Activated T-cell treated with anti-CD3 and anti-CD28 coated beads for 48 hours (primary cell): ENCODE measurements at regions not wholly inside any gene's neighbourhood (a gene's known extent, or its start where the extent isn't known, plus 50 kb on each side); places are given as distances from the start of the nearest gene placed in this dataset.

Experiments used
- DNase-seq: peaks from one replicate; pipeline ENCODE4 v3.0.0-alpha.2; 2020; ENCODE audit warnings: low read depth

DNA sequence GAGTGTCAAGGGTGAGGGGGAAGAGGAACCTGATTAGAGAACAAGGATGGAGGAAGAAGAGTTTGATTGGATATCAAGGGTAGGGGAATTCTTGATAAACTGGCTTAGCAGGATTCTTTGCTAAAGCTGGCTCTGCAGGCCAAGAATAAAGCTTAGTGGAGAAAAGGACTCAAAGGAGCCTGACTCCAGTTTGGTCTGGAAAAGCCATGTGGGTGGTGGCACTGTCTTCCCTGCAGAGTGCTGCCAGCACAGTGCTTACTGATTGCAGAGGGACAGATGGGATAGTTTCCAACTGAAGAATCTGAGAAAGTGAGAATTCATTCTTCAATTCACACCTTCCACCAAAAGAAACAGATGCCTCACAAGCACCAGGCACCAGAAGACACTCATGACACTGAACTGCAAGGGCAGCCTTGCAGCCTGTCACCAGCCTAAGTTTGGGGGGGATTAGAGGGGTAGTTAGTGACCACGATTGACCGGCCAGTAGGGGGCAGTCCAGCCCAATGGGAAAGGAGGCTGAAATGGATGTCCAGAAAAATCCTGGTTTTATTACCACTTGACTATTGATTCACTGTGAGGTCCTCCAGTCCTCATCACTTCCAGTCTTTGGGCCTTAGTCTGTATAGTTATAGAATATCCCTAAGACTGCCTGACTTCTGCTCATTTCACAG, 334.5 kb downstream of the SMAD2 start:
- DNase-seq, result peak; percentile 9

DNA sequence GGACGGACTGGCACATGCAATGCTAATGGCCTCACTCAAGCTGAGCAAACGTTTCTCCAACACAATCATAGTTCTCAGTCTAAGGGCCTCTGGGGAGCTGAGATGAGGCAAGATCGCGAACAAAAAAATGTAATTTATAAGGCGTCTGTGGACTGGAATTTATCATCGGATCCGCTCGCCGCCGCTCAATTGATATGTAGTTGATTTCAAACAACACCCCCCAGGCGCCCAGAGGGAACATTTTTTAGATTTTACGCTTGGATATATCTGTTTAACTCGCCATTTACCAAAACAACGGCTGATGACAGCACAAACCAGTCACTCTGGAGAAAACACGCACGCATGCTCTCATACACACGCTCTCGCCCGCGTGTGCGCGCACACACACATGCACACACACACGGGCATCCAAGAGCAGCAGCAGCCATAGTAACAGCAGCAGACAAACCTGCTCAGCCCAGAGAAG, 335.8 kb downstream of the SMAD2 start:
- no peak for DNase-seq

DNA sequence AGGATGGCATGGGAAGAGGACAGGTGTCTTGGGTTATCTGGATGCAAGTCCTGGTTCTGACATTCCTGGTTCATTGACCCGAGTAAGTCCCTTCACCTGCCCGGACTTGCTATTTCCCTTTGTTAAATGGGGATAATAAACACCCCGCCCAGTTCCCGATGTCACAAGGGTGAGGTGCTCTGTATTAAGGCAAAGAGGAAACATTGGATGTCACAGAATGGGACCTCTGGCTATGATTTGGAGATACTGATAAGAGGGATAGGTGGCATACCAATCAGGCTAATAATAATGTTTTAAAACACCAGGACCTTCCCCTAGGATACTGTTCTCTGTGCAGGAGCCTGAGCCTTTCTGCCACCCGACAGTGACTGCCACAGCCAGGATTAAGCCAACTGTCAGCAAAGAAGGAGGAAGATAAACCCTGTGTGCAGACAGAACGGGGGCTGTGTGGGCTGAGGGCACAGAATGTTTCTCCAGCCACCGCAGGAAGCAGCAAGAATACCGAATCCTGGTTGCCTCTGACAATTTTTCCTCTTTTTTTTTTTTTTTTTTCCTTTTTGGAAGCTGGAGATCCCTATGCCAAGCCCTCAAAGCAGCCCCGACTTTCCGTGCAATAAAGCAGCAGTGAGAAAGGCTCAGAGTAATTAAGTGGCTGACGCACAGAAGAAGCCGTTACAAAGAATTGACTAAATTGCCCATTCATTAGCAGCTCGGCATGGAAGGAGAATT, 336.6 kb downstream of the SMAD2 start:
- no peak for DNase-seq

DNA sequence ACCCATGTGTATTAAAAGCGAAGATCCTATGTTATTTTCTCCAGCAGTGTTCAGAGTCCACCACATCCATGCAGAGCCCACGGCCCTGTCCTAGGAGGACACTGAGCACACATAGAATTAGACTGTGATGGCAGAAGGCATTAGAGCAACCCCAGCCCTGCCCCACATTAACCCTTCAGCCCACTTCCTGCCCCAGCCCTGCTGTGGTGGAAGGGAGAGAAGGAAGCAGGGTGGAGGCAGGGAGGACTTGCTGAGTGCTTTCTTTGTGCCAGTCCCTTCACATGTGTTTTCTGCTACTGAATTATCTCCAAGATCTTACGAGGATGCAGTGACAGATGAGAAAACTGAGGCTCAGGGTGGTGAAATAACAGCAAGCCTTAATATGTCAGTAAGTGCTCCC, 339.0 kb downstream of the SMAD2 start:
- DNase-seq, result no peak

DNA sequence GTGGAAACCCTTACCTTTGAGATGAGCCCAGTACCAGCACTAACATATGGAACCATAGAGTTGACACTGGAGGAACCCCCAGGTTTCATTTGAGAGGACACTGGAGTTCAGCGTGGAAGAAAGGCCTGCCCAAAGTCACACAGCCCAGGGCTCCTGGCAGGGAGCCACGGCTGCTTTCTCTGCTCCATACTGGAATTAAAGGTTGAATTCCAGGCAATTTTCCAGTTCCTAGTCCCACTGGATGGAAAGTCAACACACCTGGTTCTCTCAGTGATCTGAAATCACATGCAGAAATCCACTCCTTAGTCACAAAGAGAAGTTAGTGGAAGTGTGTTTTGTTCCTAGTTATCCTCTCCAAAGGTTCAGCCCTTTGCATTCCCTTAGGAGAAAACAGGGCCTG, 336.1 kb upstream of the SKOR2 start:
- DNase-seq, result no peak

DNA sequence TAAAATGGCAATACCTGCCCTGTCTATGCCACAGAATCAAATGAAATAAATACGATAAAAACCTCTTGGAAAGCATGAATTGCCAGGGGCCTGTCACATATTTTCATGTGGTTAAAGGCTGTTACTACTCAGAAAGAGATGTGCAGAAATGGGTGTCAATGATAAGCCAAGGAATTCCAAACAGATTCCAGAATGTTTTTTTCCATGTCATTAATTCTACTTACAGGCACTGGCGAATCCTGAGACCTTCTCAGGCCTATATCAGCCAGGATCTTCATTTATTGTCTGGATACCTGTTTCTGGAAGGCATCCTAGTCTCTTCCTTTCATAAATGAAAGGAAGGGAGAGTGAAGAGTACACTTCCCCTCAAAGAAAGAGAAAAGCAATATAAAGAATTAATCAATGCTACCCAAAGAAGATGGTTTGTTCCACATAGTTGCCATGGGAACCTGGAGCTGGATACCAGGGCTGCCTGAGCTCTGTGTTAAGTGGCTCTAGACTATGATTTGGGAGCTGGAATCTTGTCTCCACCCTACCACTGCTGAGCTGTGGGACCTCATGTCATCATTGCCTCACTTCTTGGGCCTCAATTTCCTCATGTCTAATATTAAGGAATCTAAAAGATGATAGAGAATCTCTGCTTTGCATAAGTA, 335.1 kb upstream of the SKOR2 start:
- DNase-seq, result no peak

DNA sequence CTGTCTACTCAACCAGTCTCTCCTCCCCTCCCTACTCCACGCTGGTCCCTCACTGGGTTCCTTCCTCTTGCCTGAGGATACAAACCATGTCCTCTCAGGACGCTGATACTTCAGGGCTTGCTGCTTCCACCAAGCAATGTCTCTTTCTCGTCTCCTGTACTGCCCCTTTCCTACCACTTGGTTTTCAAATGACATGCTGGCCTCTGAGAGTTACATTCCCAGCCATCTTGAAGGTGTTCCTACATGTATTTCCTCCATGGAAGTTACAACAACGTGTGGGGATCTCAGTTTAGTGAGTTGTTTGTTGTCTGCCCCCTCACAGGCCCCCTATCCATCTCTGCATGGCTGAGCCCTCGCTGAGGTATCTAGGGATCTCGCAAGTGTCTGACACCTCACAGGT, 334.5 kb upstream of the SKOR2 start:
- no peak for DNase-seq

DNA sequence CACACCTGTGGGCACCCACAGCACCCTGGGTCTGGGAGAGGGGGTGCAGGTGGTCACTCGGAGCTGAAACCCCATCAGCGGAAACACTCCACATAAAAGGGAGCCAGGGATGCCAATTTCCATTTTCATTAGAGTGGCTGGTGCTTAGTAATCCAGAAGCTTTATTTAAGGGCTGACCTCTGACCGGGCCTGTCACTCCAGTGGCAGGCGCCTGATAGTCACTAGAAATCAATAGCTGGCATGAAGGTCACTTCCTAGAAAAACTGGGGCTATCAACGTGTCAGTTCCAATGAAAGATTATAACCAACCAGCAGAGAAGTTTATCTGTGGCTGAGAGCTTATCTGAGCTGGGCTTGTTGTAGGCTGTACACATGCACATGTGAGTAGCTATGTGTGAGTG, 333.7 kb upstream of the SKOR2 start:
- DNase-seq, result no peak

DNA sequence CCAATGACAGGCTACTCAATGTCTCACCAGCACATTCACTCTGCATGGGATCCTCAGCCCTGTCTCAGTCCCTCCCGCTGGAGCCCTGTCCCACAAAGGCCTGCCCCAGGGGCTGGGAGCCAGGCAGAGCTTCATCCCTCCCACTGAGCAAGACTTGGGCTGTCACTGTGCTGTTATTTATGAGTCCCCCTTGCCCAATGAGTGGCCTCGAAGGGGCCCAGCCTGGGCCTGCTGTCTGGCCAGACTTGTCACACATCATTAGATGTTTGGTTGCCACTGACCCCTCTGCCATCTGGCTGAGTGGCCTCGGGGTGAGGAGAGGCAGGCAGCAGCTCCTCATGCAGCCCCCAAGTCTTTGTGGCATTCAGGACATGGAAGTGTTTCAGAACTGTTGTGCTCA, 330.6 kb upstream of the SKOR2 start:
- no peak for DNase-seq

DNA sequence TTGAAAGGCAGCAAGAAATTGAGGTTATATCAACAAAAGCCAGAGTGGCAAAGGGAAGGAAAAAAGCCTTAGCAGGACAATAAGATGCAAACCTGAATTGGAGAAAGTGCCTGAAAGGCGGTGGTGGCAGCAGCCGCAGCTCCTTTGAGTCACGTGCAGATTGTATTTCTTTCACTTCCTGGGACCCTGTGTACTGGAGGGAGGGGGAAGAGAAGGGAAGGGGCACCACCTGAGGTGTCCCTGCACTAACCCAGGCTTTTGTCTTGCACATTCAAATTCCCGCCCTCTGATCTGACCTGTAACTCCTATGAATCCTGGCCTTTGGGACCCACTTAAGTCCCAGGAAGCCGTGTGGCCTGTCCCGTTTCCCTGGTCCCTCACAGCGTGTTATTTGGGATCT, 326.1 kb upstream of the SKOR2 start:
- DNase-seq, result no peak

DNA sequence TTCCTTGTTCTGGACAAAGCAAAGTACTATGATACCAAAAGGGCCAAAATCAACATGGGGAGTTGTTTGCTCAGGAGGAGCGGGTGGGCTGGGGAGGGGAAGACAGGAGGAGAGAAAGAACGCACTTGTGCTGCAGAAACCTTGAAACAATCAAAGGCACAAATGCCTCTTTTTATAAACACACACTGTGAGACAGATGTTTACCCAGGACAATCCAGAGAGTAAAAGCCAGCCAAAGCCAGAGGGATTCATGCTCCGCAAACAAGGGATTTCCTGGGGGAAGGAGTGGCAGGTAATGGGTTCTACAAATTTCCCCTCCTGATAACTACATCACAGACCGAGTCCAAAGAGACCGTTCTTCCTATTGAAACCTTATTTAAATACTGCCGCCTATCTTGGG, 323.5 kb upstream of the SKOR2 start:
- no peak for DNase-seq

DNA sequence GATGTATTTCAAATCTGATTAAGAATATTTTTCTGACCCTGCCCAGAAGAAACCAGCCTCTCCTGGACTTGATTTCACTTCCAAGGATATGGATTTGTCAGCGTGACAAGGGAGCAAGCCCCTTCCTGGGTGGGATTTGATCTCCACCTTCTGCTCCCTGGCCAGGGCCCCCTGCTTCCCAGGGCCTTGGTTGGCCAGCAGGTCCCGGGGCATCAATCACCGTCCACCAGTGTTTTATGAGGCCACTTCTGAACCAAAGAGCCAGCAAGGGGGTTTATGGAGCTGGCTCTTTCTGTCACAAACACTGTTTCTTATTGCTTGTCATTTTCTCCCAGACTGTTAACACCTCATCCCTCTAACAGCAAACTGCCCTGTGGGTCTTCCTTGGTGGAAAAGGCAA, 320.5 kb upstream of the SKOR2 start:
- no peak for DNase-seq

DNA sequence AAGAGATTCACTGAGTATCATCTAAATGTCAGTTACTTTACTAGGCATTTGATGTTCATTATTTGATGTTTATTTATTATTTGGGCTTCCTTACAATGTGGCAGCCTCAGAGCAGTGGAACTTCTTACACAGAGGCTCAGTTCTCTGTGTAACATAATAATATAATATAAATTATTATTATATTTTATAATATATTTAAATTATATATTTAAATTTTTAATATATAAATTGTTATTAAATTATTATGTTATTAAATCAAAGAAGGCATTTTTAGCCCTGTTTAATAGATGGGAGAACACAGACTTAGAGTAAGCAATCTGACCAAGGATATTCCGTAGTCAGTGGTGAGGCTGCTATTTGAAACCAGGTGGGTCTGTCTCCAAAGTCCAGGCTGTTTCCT, 315.3 kb upstream of the SKOR2 start:
- DNase-seq, result no peak

DNA sequence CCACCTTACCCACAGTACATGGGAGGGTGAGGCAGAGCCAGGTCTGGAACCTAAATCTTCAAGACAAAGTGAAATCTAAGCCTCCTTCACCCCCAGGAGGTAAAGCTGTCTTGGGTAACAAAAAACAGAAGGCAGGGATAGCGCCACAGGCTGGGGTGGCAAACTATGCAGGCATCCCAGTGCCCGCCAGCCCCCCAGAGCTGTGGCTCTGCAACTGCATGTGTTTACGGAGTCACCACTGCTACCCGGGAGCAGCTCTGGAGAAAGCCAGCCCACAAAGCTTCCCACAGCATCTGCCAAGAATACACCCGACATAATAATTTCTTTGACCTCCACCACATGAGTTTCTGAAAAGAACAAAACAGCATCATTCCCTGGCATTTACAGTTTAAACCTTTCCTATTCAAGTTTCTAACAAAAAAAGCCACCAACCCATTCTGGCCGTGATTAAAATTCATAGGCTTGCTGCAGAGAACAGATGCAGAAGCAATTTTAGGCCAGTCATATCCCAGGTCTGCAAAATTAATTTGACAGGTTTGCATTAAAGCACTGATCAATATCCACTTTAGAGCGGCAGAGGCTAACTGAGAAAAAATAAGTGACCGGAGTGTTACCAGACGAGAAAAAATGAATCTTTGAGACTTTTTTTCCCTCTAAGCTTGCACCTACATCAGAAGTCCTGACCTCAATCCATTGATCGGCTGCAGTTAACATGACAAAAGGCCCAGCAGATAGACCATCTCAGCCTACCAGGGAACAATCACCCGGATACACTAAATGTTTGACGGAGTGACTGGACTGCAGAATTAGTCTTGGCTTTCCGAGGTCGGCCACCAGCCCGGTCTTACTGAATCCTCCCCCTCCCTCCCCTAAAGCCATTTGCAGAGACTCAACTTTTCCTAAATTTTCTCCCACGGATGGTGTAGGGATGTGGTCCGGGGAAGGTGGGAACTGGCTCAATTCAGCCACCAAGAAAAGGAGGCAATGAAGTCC, 309.6 kb upstream of the SKOR2 start:
- no peak for DNase-seq

DNA sequence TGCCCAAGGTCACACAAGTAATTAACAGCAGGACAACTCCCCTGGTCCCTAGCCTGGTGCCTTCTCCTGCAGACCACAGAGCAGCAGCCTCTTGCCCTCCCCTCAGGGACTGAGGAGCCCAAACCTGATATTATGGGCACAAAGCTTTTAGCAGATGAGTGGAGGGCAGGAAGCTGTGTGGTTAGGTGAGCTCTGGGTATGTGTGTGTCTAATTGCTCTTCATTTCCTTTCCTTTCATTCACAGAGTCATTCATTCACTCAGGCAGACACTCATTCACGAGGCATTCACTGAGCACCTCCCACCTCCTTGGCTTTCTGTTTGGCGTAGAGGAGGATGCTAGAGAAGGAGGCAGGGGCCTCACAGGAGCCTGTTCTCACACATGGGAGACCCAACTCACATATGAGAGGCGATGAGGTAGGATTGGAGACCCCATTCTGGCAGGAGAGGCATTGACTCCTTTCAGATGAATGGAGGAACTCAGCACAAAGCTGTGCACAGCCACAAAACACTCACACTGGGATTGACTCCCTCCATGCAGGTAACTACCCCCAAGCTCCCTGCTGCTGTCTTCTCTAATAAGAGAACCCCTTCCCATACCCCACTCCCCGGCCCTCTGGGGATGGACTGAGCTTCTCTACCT, 306.8 kb upstream of the SKOR2 start:
- no peak for DNase-seq

DNA sequence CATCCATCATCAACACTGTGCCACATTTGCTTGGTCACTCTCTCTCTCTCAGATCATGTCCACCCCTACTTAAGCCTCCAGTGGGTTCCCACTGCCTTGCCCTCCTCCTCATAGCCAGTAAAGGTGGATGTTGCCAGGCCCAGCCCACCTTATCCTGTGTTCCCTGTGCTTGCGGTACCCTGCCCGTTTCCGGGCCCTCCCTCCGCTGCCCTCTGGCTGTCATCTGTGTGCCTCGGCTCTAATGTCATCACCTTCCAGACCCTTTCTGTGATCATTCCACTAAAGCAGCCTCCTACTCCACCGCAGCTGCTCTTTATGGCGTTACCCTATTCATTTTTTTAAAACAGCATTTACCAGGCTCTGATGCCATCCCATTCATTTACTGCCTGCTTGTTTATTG, 305.7 kb upstream of the SKOR2 start:
- DNase-seq, result no peak

DNA sequence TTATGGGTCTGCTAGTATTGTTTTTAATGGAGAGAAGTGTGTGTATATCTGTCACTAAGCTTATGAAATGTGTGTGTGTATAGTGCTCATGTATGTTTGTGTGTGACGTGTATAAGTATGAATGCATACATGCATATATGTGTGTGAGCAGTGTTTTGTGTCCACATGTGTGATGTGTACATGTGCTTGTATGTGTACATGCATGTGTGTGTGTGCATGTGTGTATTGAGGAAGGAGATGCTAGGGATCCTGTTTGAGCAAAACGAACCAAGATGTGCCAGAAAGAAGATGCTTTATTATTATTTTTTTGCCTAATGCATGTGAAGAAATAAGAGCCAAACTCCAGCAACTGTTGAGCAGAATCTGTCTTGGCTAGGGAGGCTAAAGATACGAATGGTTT, 301.3 kb upstream of the SKOR2 start:
- no peak for DNase-seq

DNA sequence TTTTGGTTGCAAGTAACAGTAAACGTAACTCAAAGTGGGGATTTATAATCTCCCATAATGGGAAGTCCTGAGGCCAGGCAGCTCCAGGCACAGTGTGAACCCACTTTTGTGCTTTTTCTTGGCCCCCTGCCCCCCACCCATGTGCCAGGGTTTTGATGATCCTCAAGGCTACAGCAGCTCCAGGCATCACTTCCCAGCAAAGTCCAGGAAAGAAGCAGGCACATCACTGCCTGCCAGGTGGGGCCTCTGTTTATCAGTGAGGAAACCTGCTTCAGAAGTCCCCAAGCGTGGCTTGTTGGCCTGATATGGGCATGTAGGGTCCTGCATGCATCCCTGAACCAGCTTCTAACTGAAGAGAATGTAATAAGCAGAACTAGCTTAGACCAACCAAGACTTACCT, 299.2 kb upstream of the SKOR2 start:
- no peak for DNase-seq

DNA sequence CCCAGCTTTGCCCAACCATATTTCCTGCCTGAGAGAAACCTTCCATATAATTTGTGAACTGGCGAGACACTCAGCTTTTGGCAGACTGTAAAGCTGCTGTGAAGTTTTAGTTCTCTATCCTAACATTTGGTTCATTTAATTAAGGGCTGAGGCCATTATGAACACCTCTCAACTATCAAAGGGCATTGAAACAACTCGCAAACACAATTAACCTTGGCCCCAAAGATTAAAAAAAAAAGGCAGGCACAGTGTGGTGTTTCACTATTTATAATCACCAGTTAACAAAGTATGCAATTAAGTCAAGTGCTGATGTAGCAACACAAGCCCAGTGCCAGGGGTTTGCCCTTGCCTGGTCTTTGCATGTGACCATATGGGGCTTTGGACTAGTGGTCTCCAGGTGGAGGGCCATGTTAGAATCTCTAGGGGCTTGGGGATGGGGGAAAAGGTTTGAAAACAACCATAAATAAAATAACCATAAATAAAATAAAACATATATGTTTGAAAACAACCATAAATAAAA, 297.6 kb upstream of the SKOR2 start:
- no peak for DNase-seq

DNA sequence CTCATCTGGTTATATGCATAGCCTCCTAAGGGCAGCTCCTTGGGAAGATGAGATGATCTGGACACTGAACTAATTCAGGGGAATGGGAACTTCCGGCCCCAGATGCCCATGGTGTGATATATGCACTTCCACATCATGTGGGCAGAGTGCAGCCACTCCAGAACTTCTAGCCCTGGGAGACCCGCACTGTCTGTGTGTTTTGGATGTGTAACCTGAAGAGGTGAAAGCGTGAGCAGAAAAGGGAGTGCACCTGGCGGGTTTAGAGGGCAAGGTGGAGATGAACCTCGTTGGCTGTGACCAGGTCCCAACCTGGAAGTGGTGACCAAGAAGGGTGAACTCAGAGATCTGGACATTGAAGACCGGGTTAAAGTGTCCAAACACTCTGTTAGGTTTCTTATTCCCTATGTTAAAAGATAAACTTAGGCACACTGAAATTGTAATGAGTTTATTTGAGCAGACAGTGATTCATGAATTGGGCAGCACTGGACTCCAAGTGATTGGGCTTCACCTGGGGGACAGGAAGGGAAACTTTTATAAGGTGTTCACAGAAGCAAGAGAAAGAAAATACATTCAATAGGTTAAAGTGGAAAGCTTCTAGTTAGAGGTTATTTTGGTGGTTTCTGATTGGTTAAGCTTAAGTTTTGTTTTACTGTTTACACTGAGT, 296.2 kb upstream of the SKOR2 start:
- DNase-seq, result no peak

DNA sequence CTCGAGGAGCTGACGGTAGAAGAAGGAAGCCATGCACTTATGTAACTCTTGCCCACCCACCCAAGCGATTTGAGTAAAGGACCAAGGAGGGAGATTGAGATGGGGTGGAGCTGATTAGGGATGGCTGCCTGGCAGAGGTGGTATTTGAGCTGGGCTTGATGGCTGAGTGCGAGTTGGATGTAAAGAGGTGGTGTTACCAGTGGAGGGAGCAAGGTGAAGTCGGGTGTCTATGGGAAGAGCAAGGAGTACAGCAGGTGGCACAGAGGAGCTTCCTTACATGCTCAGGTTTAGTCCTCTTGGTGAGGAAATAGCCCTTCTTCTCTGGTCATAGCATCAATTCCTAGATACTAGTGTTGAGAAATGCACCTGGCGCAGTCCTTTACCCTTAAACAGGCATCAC, 294.2 kb upstream of the SKOR2 start:
- DNase-seq, result no peak
